ENCODE measurements at regions not wholly inside any gene's neighbourhood (a gene's known extent, or its start where the extent isn't known, plus 50 kb on each side); places are given as distances from the start of the nearest gene placed in this dataset.

- DNase-seq (ENCODE audit: low read depth), result no peak
- Histone ChIP-seq H3K36me3 (ENCODE audit: control insufficient read depth, insufficient read depth, low read length) (no peaks in the 10 kb centered on the region), H3K27me3 (ENCODE audit: control insufficient read depth, insufficient read depth, low read length) (peaks cover 2% of the 10 kb centered on the region), H3K4me3 (ENCODE audit: low read depth, low read length) (no peak overlapping the region)
- TF ChIP-seq CTCF (IDR thresholded peaks at IDR 0.05; ENCODE audit: insufficient read depth, low read length, severe bottlenecking), result no peak
- no peak for FAIRE-seq
These were observed 70.6 kb upstream of the SPON1 start for GRCh38 chr11:13891911-13892310.

GRCh38 chr11:13896175-13896980, 66.1 kb upstream of the SPON1 start:
- no peak for TF ChIP-seq CTCF (IDR thresholded peaks at IDR 0.05; ENCODE audit: insufficient read depth, low read length, severe bottlenecking)
- no peak for FAIRE-seq
- no peak for DNase-seq (ENCODE audit: low read depth)
- no peaks in the 10 kb centered on the region for H3K36me3 ChIP-seq (ENCODE audit: control insufficient read depth, insufficient read depth, low read length)
- no peak overlapping the region for H3K4me3 ChIP-seq (ENCODE audit: low read depth, low read length)
- H3K27me3 ChIP-seq (ENCODE audit: control insufficient read depth, insufficient read depth, low read length), result peaks cover 3% of the 10 kb centered on the region

- no peak overlapping the region for H3K4me3 ChIP-seq (ENCODE audit: low read depth, low read length)
- H3K36me3 ChIP-seq (ENCODE audit: control insufficient read depth, insufficient read depth, low read length), result no peaks in the 10 kb centered on the region
- TF ChIP-seq CTCF (IDR thresholded peaks at IDR 0.05; ENCODE audit: insufficient read depth, low read length, severe bottlenecking), result no peak
- peaks cover 3% of the 10 kb centered on the region for H3K27me3 ChIP-seq (ENCODE audit: control insufficient read depth, insufficient read depth, low read length)
- FAIRE-seq (no peak), DNase-seq (ENCODE audit: low read depth) (no peak)
These were observed 65.6 kb upstream of the SPON1 start for GRCh38 chr11:13896981-13897353.

- Histone ChIP-seq H3K4me3 (ENCODE audit: low read depth, low read length) (no peak overlapping the region), H3K27me3 (ENCODE audit: control insufficient read depth, insufficient read depth, low read length) (peaks cover 3% of the 10 kb centered on the region), H3K36me3 (ENCODE audit: control insufficient read depth, insufficient read depth, low read length) (no peaks in the 10 kb centered on the region)
- DNase-seq (ENCODE audit: low read depth) (no peak), FAIRE-seq (no peak)
- no peak for TF ChIP-seq CTCF (IDR thresholded peaks at IDR 0.05; ENCODE audit: insufficient read depth, low read length, severe bottlenecking)
These were observed 64.8 kb upstream of the SPON1 start for GRCh38 chr11:13897646-13898276.

- Histone ChIP-seq H3K4me3 (ENCODE audit: low read depth, low read length) (no peak overlapping the region), H3K36me3 (ENCODE audit: control insufficient read depth, insufficient read depth, low read length) (no peaks in the 10 kb centered on the region), H3K27me3 (ENCODE audit: control insufficient read depth, insufficient read depth, low read length) (peaks cover 4% of the 10 kb centered on the region)
- peak; percentile 23 for DNase-seq (ENCODE audit: low read depth)
- FAIRE-seq, result no peak
- no peak for TF ChIP-seq CTCF (IDR thresholded peaks at IDR 0.05; ENCODE audit: insufficient read depth, low read length, severe bottlenecking)
These were observed 62.9 kb upstream of the SPON1 start for GRCh38 chr11:13899603-13900002.

Data from bronchial epithelial cell (primary cell).